ENCODE measurements at regions not wholly inside any gene's neighbourhood (a gene's known extent, or its start where the extent isn't known, plus 50 kb on each side); places are given as distances from the start of the nearest gene placed in this dataset.

GRCh38 chr6:23420659-23421350 lies 705.2 kb upstream of the NRSN1 start:
- DNase-seq (ENCODE audit: low spot score), result no peak

GRCh38 chr6:23424584-23424983 lies 701.4 kb upstream of the NRSN1 start:
- no peak for DNase-seq (ENCODE audit: low spot score)

GRCh38 chr6:23435126-23435525 lies 690.9 kb upstream of the NRSN1 start:
- no peak for DNase-seq (ENCODE audit: low spot score)

GRCh38 chr6:23435798-23436197 lies 690.2 kb upstream of the NRSN1 start:
- no peak for DNase-seq (ENCODE audit: low spot score)

GRCh38 chr6:23441808-23442461 lies 684.1 kb upstream of the NRSN1 start:
- DNase-seq (ENCODE audit: low spot score), result no peak

GRCh38 chr6:23445157-23445710 lies 680.8 kb upstream of the NRSN1 start:
- no peak for DNase-seq (ENCODE audit: low spot score)

GRCh38 chr6:23446469-23446967 lies 679.5 kb upstream of the NRSN1 start:
- peak; percentile 30 for DNase-seq (ENCODE audit: low spot score)

GRCh38 chr6:23447731-23448130 lies 678.3 kb upstream of the NRSN1 start:
- no peak for DNase-seq (ENCODE audit: low spot score)

- no peak for DNase-seq (ENCODE audit: low spot score)
Observed at GRCh38 chr6:23448281-23448680, 677.7 kb upstream of the NRSN1 start.

- DNase-seq (ENCODE audit: low spot score), result peak; percentile 47
Observed at GRCh38 chr6:23454080-23454976, 671.7 kb upstream of the NRSN1 start.

GRCh38 chr6:23455754-23456153 lies 670.3 kb upstream of the NRSN1 start:
- no peak for DNase-seq (ENCODE audit: low spot score)

GRCh38 chr6:23456396-23456795 lies 669.6 kb upstream of the NRSN1 start:
- DNase-seq (ENCODE audit: low spot score), result no peak

GRCh38 chr6:23457321-23457720 lies 668.7 kb upstream of the NRSN1 start:
- DNase-seq (ENCODE audit: low spot score), result no peak

GRCh38 chr6:23465912-23466311 lies 660.1 kb upstream of the NRSN1 start:
- no peak for DNase-seq (ENCODE audit: low spot score)

GRCh38 chr6:23477586-23477985 lies 648.4 kb upstream of the NRSN1 start:
- no peak for DNase-seq (ENCODE audit: low spot score)

- DNase-seq (ENCODE audit: low spot score), result no peak
Observed at GRCh38 chr6:23478312-23478711, 647.7 kb upstream of the NRSN1 start.

GRCh38 chr6:23483896-23484295 lies 642.1 kb upstream of the NRSN1 start:
- DNase-seq (ENCODE audit: low spot score), result no peak

GRCh38 chr6:23494367-23494766 lies 631.6 kb upstream of the NRSN1 start:
- DNase-seq (ENCODE audit: low spot score), result no peak

GRCh38 chr6:23498013-23498412 lies 628.0 kb upstream of the NRSN1 start:
- no peak for DNase-seq (ENCODE audit: low spot score)

GRCh38 chr6:23499549-23499948 lies 626.5 kb upstream of the NRSN1 start:
- DNase-seq (ENCODE audit: low spot score), result no peak

- DNase-seq (ENCODE audit: low spot score), result no peak
Observed at GRCh38 chr6:23503173-23503572, 622.8 kb upstream of the NRSN1 start.

- DNase-seq (ENCODE audit: low spot score), result no peak
Observed at GRCh38 chr6:23505026-23505425, 621.0 kb upstream of the NRSN1 start.

All from D341Med (cell line).